HG02943 (cell line): ENCODE measurements at regions not wholly inside any gene's neighbourhood (a gene's known extent, or its start where the extent isn't known, plus 50 kb on each side); places are given as distances from the start of the nearest gene placed in this dataset.

Experiments used
- ATAC-seq: cut with Tn5 transposase; IDR thresholded peaks from one replicate; pipeline ENCODE4 v1.9.1; 2021; ENCODE audit warnings: mild to moderate bottlenecking, low read depth, moderate library complexity; ENCODE audit not compliant: unreplicated experiment

GRCh38 chr6:95071464-95071863 is 505.9 kb upstream of the MANEA start:
- no peak for ATAC-seq

- ATAC-seq = no peak
These were observed 498.9 kb upstream of the MANEA start for GRCh38 chr6:95078457-95078856.

DNA sequence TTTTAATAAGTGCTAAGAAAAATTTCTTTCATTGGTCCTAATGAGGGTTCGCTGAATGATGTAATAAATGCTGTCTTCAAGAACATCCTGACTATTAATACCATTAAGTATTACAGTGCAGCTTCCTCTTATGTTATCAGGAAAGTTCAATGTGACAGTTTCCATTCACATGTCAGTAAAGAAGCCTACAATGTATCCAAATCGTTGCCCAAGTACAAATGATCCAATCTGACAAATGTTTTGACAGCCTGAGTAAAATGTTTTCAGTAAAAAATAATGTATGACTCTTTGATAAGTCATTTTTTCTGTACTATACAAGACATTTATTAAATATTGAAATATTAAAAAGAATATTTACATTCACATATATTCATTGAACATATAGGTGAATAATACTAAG is 496.1 kb upstream of the MANEA start:
- ATAC-seq = no peak

DNA sequence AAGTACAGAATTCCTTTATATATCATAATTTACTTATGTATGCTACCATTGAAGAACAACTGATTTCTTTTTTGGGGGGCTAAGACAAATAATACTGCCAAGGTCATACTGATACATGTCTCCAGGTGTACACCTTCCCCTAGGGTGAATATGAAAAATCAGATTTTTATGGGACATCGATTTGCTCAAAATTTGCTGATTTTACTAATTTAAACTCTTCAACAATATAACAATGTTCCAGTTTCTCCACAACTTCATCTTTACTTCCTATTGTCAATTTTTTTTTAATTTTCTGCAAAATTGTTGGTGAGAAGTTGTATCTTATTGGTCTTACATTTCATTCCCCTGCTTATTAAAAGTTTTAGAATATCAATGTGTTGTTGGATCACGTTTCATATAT is 495.4 kb upstream of the MANEA start:
- no peak for ATAC-seq

DNA sequence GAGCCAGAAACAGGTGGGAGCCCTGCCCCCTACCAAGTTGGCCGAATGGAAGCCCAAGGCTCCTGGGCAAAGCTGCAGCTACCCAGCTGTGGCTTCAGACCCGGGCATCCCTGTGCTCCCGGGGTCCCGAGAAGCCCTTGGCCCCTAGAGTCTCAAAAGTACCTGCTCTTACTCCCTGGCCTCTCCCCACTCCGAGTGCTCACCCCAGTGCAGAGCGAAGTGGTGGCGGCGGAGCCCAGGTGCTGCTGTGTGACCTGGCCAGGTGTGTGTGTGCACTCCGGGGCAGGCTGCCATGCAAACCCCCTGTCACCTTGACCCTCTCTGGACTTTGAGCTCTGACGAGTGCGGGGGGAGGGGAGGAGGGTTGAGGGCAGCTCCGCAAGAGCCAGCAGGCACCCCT is 493.8 kb upstream of the MANEA start:
- no peak for ATAC-seq

DNA sequence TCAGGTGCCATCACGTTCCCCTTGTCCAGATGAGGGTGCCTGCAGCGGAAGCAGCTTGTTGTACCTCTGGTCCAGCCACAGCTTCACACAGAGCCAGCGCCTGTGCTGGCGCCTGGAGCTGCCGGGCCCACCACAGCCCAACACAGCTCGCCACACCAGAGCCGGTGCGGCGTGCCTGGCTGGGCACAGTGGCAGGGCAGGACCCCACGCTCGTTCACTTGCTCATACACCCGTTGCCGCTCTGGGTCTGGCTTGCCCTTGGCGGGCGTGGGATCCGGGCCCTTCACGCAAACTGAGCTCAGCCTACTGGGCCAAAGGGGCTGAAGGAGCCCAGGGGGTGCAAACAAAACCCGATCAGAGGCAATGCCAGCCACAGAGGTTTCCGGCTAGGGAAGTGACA is 492.5 kb upstream of the MANEA start:
- ATAC-seq = no peak

- ATAC-seq = no peak
These were observed 489.8 kb upstream of the MANEA start for GRCh38 chr6:95087394-95088097.

DNA sequence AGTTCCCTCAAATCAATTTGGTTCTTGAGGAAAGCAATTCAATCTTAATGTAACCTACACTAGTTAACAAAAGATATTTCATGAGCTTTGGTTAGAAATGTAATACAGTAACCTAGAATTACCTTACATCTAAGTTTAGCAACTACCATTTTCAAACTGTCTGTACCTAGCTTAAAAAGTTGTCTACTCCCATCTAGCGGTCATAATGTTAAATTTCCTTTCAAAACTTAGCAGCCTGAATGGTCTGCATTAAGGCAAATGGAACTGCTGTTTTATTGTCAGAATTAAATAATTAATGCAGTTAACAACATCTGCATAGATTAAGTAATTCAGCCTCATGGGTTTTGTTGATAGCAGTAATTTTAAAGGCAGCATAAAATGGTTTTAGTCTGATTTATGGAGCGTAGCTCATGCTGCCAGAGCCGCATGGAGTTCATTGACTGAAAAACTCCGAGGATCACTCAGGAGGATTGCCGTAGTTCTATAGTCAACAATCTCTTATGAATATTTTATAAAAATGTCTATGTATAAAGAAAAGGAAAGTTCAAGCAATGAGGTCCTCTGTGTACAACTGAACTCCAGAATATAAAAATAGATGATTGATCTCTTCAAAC is 485.4 kb upstream of the MANEA start:
- no peak for ATAC-seq

DNA sequence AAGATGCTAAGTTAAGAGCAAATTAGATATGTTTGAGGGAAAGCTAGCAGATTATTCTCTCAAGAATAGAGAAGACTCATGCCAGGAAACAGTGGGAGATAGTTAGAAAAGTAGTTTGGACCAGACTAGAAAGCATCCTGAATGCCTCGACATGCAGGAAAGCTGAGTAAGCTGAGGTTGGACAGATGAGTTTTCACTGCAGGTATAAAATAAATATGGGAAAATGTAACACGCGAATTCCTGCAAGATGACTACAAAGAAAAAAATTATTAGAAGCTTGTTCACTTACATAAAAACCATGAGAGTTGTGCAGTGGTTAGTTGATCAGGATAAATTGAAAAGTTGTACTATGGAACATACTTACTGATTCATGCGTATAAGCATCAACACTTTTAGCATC is 484.2 kb upstream of the MANEA start:
- no peak for ATAC-seq

DNA sequence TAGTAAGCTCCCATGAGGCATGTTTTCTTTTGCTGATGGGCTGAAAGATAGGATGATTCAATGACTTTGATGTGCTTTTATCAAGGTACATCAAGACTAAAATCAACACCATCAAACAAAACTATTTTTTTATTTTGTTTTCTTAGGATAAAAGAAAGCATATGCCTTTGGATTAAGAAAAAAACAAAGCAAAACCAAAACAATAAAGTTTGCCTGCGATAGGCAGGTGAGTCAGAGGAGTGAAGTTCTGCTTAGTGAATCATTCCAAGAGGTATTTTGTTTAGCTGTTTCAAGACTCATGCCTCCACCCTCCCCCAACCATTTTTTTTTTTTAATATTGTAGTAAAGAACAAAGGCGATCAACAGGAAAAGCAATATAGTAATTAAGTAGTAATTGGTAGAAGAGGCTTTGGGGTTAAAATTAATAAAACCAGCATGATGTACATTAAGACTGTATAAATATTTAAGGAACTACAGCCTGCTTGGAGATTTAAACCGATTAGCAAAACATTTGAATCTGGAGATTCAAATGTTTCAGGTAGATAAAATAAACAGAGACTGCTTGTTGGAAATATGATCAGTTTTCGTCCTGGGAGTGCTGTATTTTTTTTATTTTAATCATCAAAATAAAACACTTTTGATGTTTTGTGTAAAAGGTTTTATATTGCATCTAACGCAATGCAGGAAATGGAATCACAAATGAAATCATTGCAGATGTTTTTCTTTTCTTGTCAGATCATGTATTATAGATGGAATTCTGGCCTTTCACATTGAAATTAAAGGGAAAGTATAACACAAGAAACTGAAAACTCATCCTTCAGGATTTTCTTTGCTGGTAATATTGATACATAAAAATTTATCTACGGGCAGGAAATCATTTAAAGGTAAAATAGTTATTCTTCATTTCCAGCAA is 482.3 kb upstream of the MANEA start:
- no peak for ATAC-seq

DNA sequence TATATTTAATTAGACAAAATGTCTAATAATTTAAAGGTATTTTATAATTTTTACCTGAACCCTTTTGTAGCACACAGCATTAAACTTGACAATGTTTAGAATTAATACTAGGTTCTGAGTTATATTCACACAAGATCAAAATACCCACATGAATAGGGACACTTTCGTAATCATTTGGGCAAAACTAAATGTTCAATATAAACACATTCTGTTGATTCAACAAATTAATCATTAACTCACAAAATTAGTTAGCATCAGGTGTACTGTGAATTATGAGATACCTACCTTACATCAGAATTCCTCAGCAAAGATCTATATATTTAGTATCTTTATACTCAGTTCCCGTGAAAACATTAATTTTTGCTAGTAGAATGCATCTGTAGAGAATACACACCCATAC is 481.5 kb upstream of the MANEA start:
- no peak for ATAC-seq

GRCh38 chr6:95099410-95099809 is 477.9 kb upstream of the MANEA start:
- ATAC-seq = no peak

GRCh38 chr6:95109212-95109611 is 468.1 kb upstream of the MANEA start:
- ATAC-seq = no peak

- ATAC-seq = no peak
These were observed 466.6 kb upstream of the MANEA start for GRCh38 chr6:95110767-95111166.

DNA sequence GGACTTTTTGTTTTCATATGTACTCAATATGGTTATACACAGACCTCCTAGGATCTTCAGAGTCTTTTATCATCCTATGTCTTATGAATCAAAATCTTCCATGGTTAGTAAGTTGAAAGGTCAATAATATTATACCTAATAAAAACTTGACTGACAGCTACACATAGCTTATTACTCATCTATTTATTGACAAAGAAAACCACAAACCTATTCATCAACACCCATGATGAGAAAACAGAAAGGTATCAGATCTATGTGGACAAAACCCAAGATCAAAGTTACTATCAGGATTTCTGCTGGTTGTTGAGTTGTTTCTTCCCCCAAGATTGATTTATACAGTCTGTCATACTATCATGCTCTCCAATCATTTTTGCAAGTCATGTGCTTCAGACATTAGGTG is 460.1 kb upstream of the MANEA start:
- no peak for ATAC-seq

DNA sequence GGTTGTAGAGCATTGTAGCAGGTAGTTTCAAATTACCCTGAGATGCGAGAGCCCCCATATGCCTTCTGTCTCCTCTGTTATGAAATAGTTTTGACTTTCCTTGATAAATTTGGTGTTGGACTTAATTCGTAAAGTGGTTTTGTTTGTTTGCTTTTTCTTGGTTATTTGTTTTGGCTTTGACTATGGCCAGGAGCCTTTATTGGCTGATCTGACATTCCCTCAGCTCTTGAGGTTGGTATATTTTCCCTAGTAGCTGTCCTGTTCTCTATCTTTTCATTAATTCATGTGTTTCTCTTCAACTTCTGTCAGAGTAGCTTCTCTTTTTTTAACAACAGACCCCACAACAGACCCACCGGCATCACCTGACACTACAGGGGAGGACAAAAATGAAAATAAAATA is 457.4 kb upstream of the MANEA start:
- ATAC-seq = no peak

DNA sequence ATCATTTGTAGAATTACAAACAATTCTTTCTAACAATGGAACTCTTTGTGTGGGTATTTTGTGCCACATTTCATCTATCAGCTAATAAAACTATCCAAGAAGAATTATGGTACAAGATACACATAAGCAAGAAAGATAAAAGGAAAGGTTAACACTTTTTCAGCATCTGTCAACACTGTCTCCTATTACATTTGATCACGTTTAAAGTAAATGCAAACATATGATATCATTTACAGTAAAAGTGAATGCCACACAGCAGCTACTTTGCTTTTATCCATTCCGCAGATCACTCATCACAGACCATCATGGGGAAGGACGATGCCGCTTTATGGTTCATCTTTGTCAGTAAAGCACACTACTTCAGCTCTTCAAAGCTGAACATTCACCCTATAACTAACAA is 456.4 kb upstream of the MANEA start:
- no peak for ATAC-seq

GRCh38 chr6:95127261-95127660 is 450.1 kb upstream of the MANEA start:
- ATAC-seq = no peak

- no peak for ATAC-seq
These were observed 448.9 kb upstream of the MANEA start for GRCh38 chr6:95128439-95128838.

DNA sequence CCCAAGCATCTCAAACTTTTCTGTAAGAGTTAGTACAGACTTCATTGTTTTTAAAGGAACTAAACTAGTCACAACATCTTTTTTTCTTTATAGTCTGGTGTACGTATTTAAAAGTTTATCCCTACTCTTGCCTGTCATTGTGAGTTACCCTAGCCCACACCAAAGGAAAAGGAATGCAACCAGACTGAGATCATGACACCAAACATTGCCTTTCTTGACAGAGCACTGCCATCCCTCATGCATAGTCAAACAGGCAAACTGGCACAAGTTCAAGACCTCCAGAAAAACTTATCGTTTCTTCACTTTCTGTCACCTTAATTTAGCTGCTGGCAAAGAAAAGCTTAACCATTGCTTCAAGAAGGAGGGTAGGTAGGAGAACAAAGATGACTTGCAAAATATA is 448.4 kb upstream of the MANEA start:
- ATAC-seq = no peak

GRCh38 chr6:95133578-95133977 is 443.8 kb upstream of the MANEA start:
- no peak for ATAC-seq

DNA sequence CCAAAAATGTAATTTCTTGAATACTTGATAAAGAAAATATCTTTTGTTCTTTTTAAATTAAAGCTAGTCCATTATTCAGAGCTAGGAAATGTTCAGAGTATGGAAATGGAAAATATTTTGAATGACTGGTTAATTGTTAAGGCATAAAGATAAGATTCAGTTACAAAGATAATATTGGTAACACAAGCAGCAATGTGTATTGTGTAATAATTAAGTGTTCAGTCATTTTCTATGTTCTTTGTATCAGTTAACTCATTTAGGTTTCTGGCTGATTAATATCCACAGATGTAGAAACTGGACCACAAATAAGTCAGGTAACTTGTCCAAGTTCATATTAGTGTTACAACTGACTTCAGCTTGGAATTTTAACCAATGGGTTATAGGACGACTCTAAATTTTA is 442.2 kb upstream of the MANEA start:
- ATAC-seq = no peak
